SK-N-MC (cell line): ENCODE measurements at regions not wholly inside any gene's neighbourhood (a gene's known extent, or its start where the extent isn't known, plus 50 kb on each side); places are given as distances from the start of the nearest gene placed in this dataset.

Source experiments
- EZH2 ChIP-seq: fragments of 200-600 bp; sonication (generic); IDR thresholded peaks from one replicate; pipeline ENCODE4 v1.6.1; 2017; ENCODE audit warnings: antibody characterized with exemption
- POLR2AphosphoS5 ChIP-seq: IDR thresholded peaks from 2 replicates; pipeline ENCODE4 v1.6.1; 2012; ENCODE audit warnings: mild to moderate bottlenecking, low read depth, low read length, borderline replicate concordance

- TF ChIP-seq EZH2 (no peak), POLR2AphosphoS5 (no peak)
These were observed 175.3 kb downstream of the PHLDA1 start for GRCh38 chr12:75856235-75856634.
